Body of pancreas (tissue), 4 donors: ENCODE measurements at regions not wholly inside any gene's neighbourhood (a gene's known extent, or its start where the extent isn't known, plus 50 kb on each side); places are given as distances from the start of the nearest gene placed in this dataset.

ENCODE experiments used
- CTCF ChIP-seq, 7 experiments: fragments of 450-650 bp in 4 of 7; fragments of 200-600 bp in 3 of 7; sonication (generic) in 3 of 7; IDR thresholded peaks; one replicate each; pipeline ENCODE4 v1.5.1; 2016 to 2019; ENCODE audit warnings: antibody characterized with exemption in 7 of 7
- POLR2A ChIP-seq, 3 donors: fragments of 450-650 bp; IDR thresholded peaks; one replicate each; pipeline ENCODE4 v1.6.1; 2016; ENCODE audit warnings: antibody characterized with exemption in 3 of 3, mild to moderate bottlenecking in 2 of 3

DNA sequence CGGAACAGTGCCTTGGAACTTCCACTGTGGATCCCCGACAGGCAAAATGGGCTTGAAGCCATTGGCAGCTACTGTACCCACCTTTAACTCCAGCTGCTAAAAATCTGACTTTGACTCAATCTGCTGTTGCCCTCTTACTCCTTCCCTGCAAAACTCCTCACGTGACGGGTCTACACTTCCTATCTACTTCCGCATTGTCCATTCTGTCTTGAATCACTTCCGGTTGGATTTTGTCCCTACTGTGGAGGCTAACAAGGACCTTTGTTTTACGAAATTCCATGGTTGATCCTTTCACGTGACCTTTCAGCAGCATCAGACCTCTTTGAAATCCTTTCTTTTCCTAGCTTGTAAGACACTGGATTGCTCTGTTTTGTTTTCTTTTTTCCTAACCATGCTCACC is 268.4 kb downstream of the PRDM2 start:
- no peak for TF ChIP-seq POLR2A (IDR thresholded peaks at IDR 0.05)
- no peak for TF ChIP-seq CTCF (IDR thresholded peaks at IDR 0.05)
